ENCODE measurements at regions not wholly inside any gene's neighbourhood (a gene's known extent, or its start where the extent isn't known, plus 50 kb on each side); places are given as distances from the start of the nearest gene placed in this dataset.

DNA sequence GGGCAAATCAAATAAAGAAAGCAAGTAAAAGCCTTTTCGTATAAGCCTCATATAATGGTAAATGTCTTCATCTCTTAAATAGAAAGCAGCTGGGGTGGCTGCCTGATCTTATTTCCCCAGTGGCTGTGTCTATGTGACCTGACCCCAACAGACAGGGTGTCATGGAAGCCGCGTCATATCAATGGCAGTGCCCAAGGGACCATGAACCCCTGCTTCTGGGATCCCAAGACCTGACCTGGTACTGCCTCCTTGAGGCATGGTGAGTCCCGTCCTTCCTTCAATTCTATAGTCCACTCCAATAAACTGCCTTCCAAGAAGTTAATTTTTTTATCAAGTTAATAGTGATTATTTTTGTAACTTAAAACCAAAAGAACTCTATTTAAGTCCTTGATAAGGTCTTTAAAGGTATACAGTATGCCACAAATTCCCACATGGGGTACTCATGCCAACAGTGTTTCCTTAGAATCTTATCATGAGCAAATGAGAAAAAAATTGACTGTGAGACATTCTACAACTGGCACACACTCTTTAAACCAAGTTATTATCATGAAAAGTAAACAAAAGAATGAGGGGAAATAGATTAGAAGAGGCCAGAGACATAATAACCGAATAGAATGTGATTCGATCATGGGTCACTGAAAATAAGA is 104.6 kb downstream of the ADSS2 start:
- H3K4me1 ChIP-seq: peaks cover 19% of the 10 kb centered on the region
- WGBS: 85% methylated on average over 6 of the region's 6 CpGs
- TF ChIP-seq CTCF (IDR thresholded peaks at IDR 0.05) (no peak), POLR2A (IDR thresholded peaks at IDR 0.05) (no peak), EP300 (IDR thresholded peaks at IDR 0.05) (no peak), POLR2AphosphoS5 (IDR thresholded peaks at IDR 0.05) (no peak)
- no peak overlapping the region for H3K4me3 ChIP-seq
- no peaks in the 10 kb centered on the region for H3K27me3 ChIP-seq
- H3K27ac ChIP-seq: no peak overlapping the region
- no peak for DNase-seq (ENCODE audit: low spot score in 2 of 2)
- no peaks in the 10 kb centered on the region for H3K9me3 ChIP-seq
- H3K36me3 ChIP-seq: no peaks in the 10 kb centered on the region

DNA sequence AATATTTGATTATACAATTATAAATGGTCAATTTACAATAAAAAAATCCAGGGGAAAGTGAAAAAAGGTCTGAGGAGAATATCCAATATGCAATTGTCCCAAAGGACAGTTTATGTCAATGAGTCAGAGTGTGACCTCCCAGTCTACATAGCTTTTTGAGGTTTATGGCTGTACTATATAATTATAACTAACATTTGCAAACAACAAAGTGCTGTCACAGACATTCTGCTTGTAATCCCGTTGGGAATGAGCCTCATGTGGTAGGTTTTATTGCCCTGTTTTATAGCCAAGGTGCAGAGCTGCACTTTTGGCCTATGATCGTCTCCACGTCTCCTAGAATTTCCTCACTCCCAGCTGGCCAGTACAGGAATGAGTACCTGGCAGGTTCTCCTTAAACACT is 103.8 kb downstream of the ADSS2 start:
- H3K4me3 ChIP-seq: no peak overlapping the region
- WGBS: 53% methylated on average over 3 of the region's 3 CpGs
- H3K27me3 ChIP-seq: no peaks in the 10 kb centered on the region
- no peak overlapping the region for H3K27ac ChIP-seq
- H3K9me3 ChIP-seq: no peaks in the 10 kb centered on the region
- no peaks in the 10 kb centered on the region for H3K36me3 ChIP-seq
- peaks cover 19% of the 10 kb centered on the region for H3K4me1 ChIP-seq
- TF ChIP-seq POLR2A (IDR thresholded peaks at IDR 0.05) (no peak), POLR2AphosphoS5 (IDR thresholded peaks at IDR 0.05) (peak in 1 of 3 donors; percentile 30)
- no peak for DNase-seq (ENCODE audit: low spot score in 2 of 2)

- no peaks in the 10 kb centered on the region for H3K36me3 ChIP-seq
- 38% methylated on average over 8 of the region's 8 CpGs for WGBS
- peaks cover 30% of the 10 kb centered on the region for H3K4me1 ChIP-seq
- DNase-seq (ENCODE audit: low spot score in 2 of 2): no peak
- TF ChIP-seq CTCF (IDR thresholded peaks at IDR 0.05): no peak
- no peak for TF ChIP-seq EP300 (IDR thresholded peaks at IDR 0.05)
- TF ChIP-seq POLR2AphosphoS5 (IDR thresholded peaks at IDR 0.05): peak in 2 of 3 donors; percentile 18 to 34
- H3K9me3 ChIP-seq: no peaks in the 10 kb centered on the region
- H3K27me3 ChIP-seq: no peaks in the 10 kb centered on the region
- no peak overlapping the region for H3K4me3 ChIP-seq
- H3K27ac ChIP-seq: peak overlapping the region; percentile 63
Measured at GRCh38 chr1:244349103-244349531, 102.6 kb downstream of the ADSS2 start.

- H3K9me3 ChIP-seq: no peaks in the 10 kb centered on the region
- DNase-seq (ENCODE audit: low spot score in 2 of 2): no peak
- H3K36me3 ChIP-seq: no peaks in the 10 kb centered on the region
- WGBS: 55% methylated on average over 8 of the region's 8 CpGs
- TF ChIP-seq EP300 (IDR thresholded peaks at IDR 0.05): no peak
- no peak for TF ChIP-seq CTCF (IDR thresholded peaks at IDR 0.05)
- TF ChIP-seq POLR2A (IDR thresholded peaks at IDR 0.05): no peak
- no peak for TF ChIP-seq POLR2AphosphoS5 (IDR thresholded peaks at IDR 0.05)
- H3K27ac ChIP-seq: peak overlapping the region; percentile 63
- no peaks in the 10 kb centered on the region for H3K27me3 ChIP-seq
- peaks cover 33% of the 10 kb centered on the region for H3K4me1 ChIP-seq
- no peak overlapping the region for H3K4me3 ChIP-seq
Measured at GRCh38 chr1:244349581-244350001, 102.1 kb downstream of the ADSS2 start.

GRCh38 chr1:244350027-244350426 is 101.7 kb downstream of the ADSS2 start:
- 82% methylated on average over 6 of the region's 6 CpGs for WGBS
- H3K27ac ChIP-seq: no peak overlapping the region

More at GRCh38 chr1:244350027-244350426, 101.7 kb downstream of the ADSS2 start:
- no peak overlapping the region for H3K4me3 ChIP-seq
- no peak for DNase-seq (ENCODE audit: low spot score in 2 of 2)
- H3K27me3 ChIP-seq: no peaks in the 10 kb centered on the region
- H3K36me3 ChIP-seq: no peaks in the 10 kb centered on the region
- peaks cover 33% of the 10 kb centered on the region for H3K4me1 ChIP-seq
- no peak for TF ChIP-seq EP300 (IDR thresholded peaks at IDR 0.05)
- TF ChIP-seq POLR2A (IDR thresholded peaks at IDR 0.05): no peak
- TF ChIP-seq CTCF (IDR thresholded peaks at IDR 0.05): no peak
- no peak for TF ChIP-seq POLR2AphosphoS5 (IDR thresholded peaks at IDR 0.05)
- no peaks in the 10 kb centered on the region for H3K9me3 ChIP-seq
